SK-N-SH (cell line): ENCODE measurements at regions not wholly inside any gene's neighbourhood (a gene's known extent, or its start where the extent isn't known, plus 50 kb on each side); places are given as distances from the start of the nearest gene placed in this dataset.

Experiments used
- CTCF ChIA-PET: fragments of 300-600, 350-600 bp; formaldehyde crosslinking; extraction: SDS; loops from one replicate; lab custom pipeline; 2021; lab: Yijun Ruan, JAX
- POLR2A ChIA-PET: fragments of 350-600 bp; sonication (Branson Sonifier 250); formaldehyde crosslinking; extraction: SDS; loops from one replicate; lab custom pipeline; 2020; ENCODE audit warnings: antibody characterized with exemption, inconsistent platforms; lab: Yijun Ruan, JAX
- DNase-seq: peaks from one replicate; pipeline ENCODE4 v3.0.0; 2012
- H2AFZ ChIP-seq: fragments of 200-600 bp; sonication (generic); 2 replicates; pipeline ENCODE4 v1.8.1; 2016; ENCODE audit warnings: antibody characterized with exemption, mild to moderate bottlenecking, low read depth
- H3F3A ChIP-seq: fragments of 200-600 bp; sonication (generic); replicated peaks from 2 replicates; pipeline ENCODE3; 2016; ENCODE audit warnings: antibody characterized with exemption, mild to moderate bottlenecking; ENCODE audit not compliant: insufficient read depth
- H3K27ac ChIP-seq, 2 experiments: fragments of 200-500 bp in 1 of 2; fragments of 200-600 bp in 1 of 2; sonication (Bioruptor generic) in 1 of 2; sonication (generic), shearing (Covaris generic) in 1 of 2; 2 replicates each; pipeline versions ENCODE4 v1.5.1 to v1.6.1; 2014 to 2016; ENCODE audit warnings: low read depth in 2 of 2, inconsistent platforms in 1 of 2, low read length in 1 of 2, mild to moderate bottlenecking in 1 of 2, mixed read lengths in 1 of 2
- H3K27me3 ChIP-seq: fragments of 200-600 bp; sonication (generic), shearing (Covaris generic); 2 replicates; pipeline ENCODE4 v1.6.1; 2016; ENCODE audit warnings: mixed run types; ENCODE audit not compliant: insufficient read depth
- H3K36me3 ChIP-seq, 2 experiments: fragments of 200-500 bp in 1 of 2; fragments of 200-600 bp in 1 of 2; sonication (Bioruptor generic) in 1 of 2; sonication (generic) in 1 of 2; replicated peaks in 1 of 2; 2 replicates each; pipeline versions ENCODE3 to v1.5.1; 2014 to 2016; ENCODE audit warnings: low read length in 1 of 2, mild to moderate bottlenecking in 1 of 2; ENCODE audit not compliant: insufficient read depth in 2 of 2, control insufficient read depth in 1 of 2
- H3K4me1 ChIP-seq, 2 experiments: fragments of 200-500 bp in 1 of 2; fragments of 200-600 bp in 1 of 2; sonication (Bioruptor generic) in 1 of 2; sonication (generic), shearing (Covaris generic) in 1 of 2; 2 replicates each; pipeline versions ENCODE4 v1.5.1 to v1.6.1; 2014 to 2016; ENCODE audit warnings: low read depth in 1 of 2, low read length in 1 of 2, mixed run types in 1 of 2; ENCODE audit not compliant: insufficient read depth in 2 of 2, control insufficient read depth in 1 of 2
- H3K4me2 ChIP-seq: fragments of 200-600 bp; sonication (generic), shearing (Covaris generic); 2 replicates; pipeline ENCODE4 v1.6.1; 2017; ENCODE audit warnings: mixed run types
- H3K4me3 ChIP-seq, 2 experiments: fragments of 200-500 bp in 1 of 2; fragments of 200-600 bp in 1 of 2; sonication (Bioruptor generic) in 1 of 2; sonication (generic), shearing (Covaris generic) in 1 of 2; 2 replicates each; pipeline versions ENCODE4 v1.5.1 to v1.8.1; 2014 to 2016; ENCODE audit warnings: low read depth in 2 of 2, inconsistent platforms in 1 of 2, low read length in 1 of 2, mild to moderate bottlenecking in 1 of 2, mixed read lengths in 1 of 2, moderate library complexity in 1 of 2
- H3K79me2 ChIP-seq: fragments of 200-600 bp; sonication (generic); 2 replicates; pipeline ENCODE4 v1.8.1; 2017; ENCODE audit warnings: mild to moderate bottlenecking; ENCODE audit not compliant: insufficient read depth
- H3K9ac ChIP-seq: fragments of 200-600 bp; sonication (generic); 2 replicates; pipeline ENCODE4 v1.6.1; 2017; ENCODE audit warnings: mixed run types
- H3K9me2 ChIP-seq: fragments of 200-600 bp; sonication (generic); 2 replicates; pipeline ENCODE4 v1.6.1; 2017; ENCODE audit warnings: mixed run types
- H3K9me3 ChIP-seq: fragments of 200-600 bp; sonication (generic); 2 replicates; pipeline ENCODE4 v1.6.1; 2017; ENCODE audit warnings: mixed run types, mild to moderate bottlenecking, moderate library complexity
- H4K20me1 ChIP-seq: fragments of 200-600 bp; sonication (generic); 2 replicates; pipeline ENCODE4 v1.6.1; 2017; ENCODE audit warnings: mild to moderate bottlenecking, mixed run types; ENCODE audit not compliant: insufficient read depth
- CHD2 ChIP-seq: fragments of 150-350 bp; IDR thresholded peaks from 2 replicates; pipeline ENCODE4 v1.6.1; 2018; ENCODE audit warnings: low read length; ENCODE audit not compliant: partially characterized antibody
- EP300 ChIP-seq, 2 experiments: IDR thresholded peaks; 2 replicates each; pipeline versions ENCODE4 v1.4.0 to v1.6.1; 2012; ENCODE audit warnings: borderline replicate concordance in 1 of 2, low read depth in 1 of 2, low read length in 1 of 2
- GABPA ChIP-seq: IDR thresholded peaks from 2 replicates; pipeline ENCODE4 v1.4.0; 2012; ENCODE audit warnings: low read depth, mild to moderate bottlenecking
- GATA2 ChIP-seq: sonication (generic); formaldehyde crosslinking; IDR thresholded peaks from 2 replicates; pipeline ENCODE4 v1.5.0; 2020; ENCODE audit warnings: mild to moderate bottlenecking, missing genetic modification reagents
- NFIC ChIP-seq: IDR thresholded peaks from 2 replicates; pipeline ENCODE4 v1.4.0; 2012; ENCODE audit warnings: borderline replicate concordance
- NRF1 ChIP-seq: IDR thresholded peaks from 2 replicates; pipeline ENCODE4 v1.6.1; 2012; ENCODE audit warnings: low read depth, mild to moderate bottlenecking, low read length
- POLR2AphosphoS5 ChIP-seq: IDR thresholded peaks from 2 replicates; pipeline ENCODE4 v1.6.1; 2012; ENCODE audit warnings: low read depth, low read length
- RXRA ChIP-seq: IDR thresholded peaks from 2 replicates; pipeline ENCODE4 v1.4.0; 2012; ENCODE audit warnings: low read depth, mild to moderate bottlenecking, borderline replicate concordance
- USF1 ChIP-seq: IDR thresholded peaks from 2 replicates; pipeline ENCODE4 v1.4.0; 2012; ENCODE audit warnings: low read depth, borderline replicate concordance
- USF2 ChIP-seq: fragments of 150-350 bp; IDR thresholded peaks from 2 replicates; pipeline ENCODE4 v1.6.1; 2017; ENCODE audit warnings: antibody characterized with exemption, low read length, low read depth, borderline replicate concordance
- WGBS: methylation state at CpG from one replicate; pipeline ENCODE4 v1.1.6; 2017; ENCODE audit warnings: low lambda C conversion rate; 5-methylcytosine and 5-hydroxymethylcytosine counted together
- TF ChIP-seq, protein P1 (sequence below): fragments of 150-350 bp; IDR thresholded peaks from 2 replicates; pipeline ENCODE4 v1.6.1; 2016; ENCODE audit warnings: mild to moderate bottlenecking, low read depth, low read length
- TF ChIP-seq, protein P2 (sequence below): IDR thresholded peaks from 2 replicates; pipeline ENCODE4 v1.4.0; 2012; ENCODE audit warnings: low read depth, borderline replicate concordance

DNA sequence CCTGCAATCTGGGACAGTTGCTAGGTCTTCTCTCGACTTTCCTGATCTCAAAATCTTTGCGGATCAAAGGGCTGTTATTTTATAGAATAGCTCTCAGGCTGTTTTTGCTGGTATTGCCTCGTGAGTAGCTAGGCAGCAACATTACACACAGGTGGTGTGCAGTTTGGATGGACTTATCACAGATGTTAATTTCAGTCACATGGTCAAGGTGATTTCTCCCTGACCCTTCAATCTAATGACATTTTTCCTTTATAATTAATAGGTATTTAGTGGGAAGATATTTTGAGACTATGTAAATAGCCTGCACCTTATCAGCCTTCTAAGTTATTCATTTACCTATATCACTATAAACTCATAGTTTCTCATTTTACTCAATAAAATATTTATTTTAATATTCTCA is 309.6 kb upstream of the PRKCQ start (continued):
- TF ChIP-seq, protein P1, sequence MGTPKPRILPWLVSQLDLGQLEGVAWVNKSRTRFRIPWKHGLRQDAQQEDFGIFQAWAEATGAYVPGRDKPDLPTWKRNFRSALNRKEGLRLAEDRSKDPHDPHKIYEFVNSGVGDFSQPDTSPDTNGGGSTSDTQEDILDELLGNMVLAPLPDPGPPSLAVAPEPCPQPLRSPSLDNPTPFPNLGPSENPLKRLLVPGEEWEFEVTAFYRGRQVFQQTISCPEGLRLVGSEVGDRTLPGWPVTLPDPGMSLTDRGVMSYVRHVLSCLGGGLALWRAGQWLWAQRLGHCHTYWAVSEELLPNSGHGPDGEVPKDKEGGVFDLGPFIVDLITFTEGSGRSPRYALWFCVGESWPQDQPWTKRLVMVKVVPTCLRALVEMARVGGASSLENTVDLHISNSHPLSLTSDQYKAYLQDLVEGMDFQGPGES: no peak
- no peak for TF ChIP-seq NFIC
- TF ChIP-seq NRF1: no peak
- TF ChIP-seq EP300 (IDR thresholded peaks at IDR 0.05; ENCODE audit: borderline replicate concordance in 1 of 2, low read depth in 1 of 2, low read length in 1 of 2): no peak
- no peak for TF ChIP-seq POLR2AphosphoS5

DNA sequence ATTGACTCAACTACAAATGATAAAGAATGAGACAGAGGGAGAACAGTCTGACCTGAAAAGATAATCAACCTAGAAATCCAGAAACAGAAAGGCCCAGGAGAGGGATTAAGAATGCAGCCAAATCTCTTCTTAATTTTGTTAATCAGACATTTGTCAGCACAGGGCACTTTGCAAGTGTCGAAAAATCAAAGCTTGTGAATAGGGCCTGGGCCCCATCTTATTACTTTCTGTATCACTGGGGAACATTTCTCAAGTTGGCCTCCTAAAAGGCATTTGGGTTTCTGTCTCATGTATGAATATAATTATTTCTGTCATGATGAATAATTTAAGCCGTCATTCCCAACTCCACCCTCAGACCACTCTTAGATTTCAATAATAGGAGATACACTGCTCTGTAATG is 308.4 kb upstream of the PRKCQ start:
- no peak overlapping the region for H3K27ac ChIP-seq
- H4K20me1 ChIP-seq: no peaks in the 10 kb centered on the region
- H3K9me2 ChIP-seq: no peaks in the 10 kb centered on the region
- DNase-seq: no peak
- no peaks in the 10 kb centered on the region for H3K36me3 ChIP-seq
- H3K9ac ChIP-seq: no peak overlapping the region
- H3K4me3 ChIP-seq: no peak overlapping the region
- no peaks in the 10 kb centered on the region for H3K9me3 ChIP-seq
- H3K4me2 ChIP-seq: no peak overlapping the region
- H3K79me2 ChIP-seq: no peaks in the 10 kb centered on the region
- peaks cover 0 to 3% of the 10 kb centered on the region in 2 experiments; a peak in 1 of 4 replicates for H3K4me1 ChIP-seq
- POLR2A ChIA-PET: no interaction called here
- no peak overlapping the region for H2AFZ ChIP-seq
- TF ChIP-seq, protein P2, sequence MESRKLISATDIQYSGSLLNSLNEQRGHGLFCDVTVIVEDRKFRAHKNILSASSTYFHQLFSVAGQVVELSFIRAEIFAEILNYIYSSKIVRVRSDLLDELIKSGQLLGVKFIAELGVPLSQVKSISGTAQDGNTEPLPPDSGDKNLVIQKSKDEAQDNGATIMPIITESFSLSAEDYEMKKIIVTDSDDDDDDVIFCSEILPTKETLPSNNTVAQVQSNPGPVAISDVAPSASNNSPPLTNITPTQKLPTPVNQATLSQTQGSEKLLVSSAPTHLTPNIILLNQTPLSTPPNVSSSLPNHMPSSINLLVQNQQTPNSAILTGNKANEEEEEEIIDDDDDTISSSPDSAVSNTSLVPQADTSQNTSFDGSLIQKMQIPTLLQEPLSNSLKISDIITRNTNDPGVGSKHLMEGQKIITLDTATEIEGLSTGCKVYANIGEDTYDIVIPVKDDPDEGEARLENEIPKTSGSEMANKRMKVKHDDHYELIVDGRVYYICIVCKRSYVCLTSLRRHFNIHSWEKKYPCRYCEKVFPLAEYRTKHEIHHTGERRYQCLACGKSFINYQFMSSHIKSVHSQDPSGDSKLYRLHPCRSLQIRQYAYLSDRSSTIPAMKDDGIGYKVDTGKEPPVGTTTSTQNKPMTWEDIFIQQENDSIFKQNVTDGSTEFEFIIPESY: no peak
- TF ChIP-seq CHD2: no peak
- TF ChIP-seq USF1: no peak
- TF ChIP-seq, protein P1: no peak
- TF ChIP-seq RXRA: no peak
- TF ChIP-seq USF2: no peak
- no peak for TF ChIP-seq GABPA
- TF ChIP-seq GATA2 (CRISPR knock-in tag): no peak
- TF ChIP-seq, all 33 proteins: peak for 0
- no peaks in the 10 kb centered on the region for H3K27me3 ChIP-seq
- WGBS: 40% methylated on average over 2 of the region's 2 CpGs
- no peaks in the 10 kb centered on the region for H3F3A ChIP-seq
- CTCF ChIA-PET: no interaction called here
